Globus pallidus (tissue), 1 donor: ENCODE measurements at regions not wholly inside any gene's neighbourhood (a gene's known extent, or its start where the extent isn't known, plus 50 kb on each side); places are given as distances from the start of the nearest gene placed in this dataset.
A peak's percentile ranks its signal among the peaks of the same experiment; 100 is the strongest.

Experiments used
- DNase-seq: peaks from one replicate; pipeline ENCODE4 v3.0.0-alpha.2; 2015; ENCODE audit warnings: low spot score

DNA sequence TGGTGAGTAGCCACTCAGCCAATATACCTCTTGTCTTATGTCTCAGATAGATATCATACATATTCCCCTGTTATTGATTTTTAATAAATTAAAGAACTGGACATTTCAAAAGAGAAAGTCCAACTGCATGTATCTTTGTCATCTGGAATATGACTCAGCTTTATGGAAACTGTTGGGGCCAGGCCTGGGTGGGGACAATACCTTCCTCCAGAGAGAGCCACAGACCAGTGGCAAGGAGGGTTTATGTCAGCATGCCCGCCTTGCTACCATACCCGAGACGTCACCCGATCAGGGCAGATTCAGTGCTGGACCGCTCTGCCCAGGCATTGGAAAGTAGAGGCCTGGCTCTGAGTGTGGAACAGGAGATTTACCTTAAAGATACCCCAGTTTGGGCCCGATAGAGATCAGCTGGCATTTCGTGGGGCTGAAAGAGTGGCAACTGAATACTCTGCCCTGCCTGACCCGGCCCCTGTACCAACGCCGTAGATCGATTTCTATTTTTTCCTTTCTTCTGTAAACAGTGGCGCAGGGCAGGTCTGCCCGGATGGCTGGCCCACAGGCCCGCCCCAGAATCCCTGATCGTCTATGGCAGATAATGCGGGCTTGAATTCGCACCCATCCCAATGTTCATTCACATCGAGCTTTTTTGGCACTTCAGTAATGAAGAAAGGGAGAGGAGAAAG, 158.6 kb downstream of the SALL1 start:
- DNase-seq: no peak

DNA sequence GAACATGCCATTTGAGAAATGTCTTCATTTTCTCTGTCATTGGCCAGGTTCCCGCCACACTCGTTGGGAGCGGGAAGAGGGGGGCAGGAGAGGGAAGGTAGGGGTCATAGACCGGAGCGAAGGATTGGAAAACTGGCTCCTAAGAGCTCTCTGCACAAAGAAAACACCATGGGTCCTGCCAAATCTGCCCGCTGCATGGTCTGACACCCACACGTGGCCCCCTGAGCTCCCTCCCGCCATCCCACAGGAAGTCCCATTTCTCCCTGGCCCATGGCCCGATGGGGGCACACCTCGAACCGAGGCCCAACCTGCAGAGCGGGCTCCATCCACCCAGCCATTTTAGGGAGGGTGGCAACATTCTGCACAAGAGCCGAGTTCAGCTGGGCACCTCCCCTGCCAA, 159.6 kb downstream of the SALL1 start:
- DNase-seq: no peak

DNA sequence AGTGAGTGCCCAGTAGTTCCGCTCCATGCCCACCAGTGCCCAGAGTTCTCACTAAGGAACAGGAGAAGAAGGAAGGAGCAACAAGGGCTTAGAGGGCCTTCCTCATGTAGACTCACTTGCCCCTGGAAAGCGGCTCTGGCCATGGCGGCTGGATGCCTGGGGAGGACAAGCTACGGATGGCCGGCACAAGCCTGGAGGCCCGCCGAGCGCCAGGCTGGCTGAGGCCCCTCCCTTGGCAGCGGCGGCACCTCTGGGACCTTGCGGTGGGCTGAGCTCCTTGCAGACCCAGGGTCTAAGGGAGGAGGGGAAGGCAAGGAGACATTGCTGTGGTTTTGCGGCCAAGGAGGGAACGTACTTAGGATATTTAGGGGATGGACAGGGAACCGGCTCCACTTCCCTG, 160.1 kb downstream of the SALL1 start:
- no peak for DNase-seq

DNA sequence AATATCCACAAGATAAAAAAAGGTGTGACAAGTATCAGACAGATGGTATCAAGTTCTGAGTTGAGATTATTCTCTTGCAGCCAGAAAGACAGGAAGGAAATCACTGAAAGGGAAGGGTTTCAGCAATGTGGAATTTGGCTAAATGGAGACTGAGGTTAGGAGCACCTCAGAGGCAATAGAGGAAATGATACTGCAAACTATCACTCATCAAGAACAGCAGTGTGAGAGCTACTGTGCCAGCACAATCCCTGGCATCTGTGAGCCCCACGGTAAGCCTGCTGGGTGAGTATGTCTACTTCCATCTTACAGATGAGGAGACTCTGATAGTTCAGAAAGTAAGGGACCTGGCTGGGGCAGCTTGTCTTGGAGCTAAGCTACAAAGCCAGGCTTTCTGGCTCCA, 162.0 kb downstream of the SALL1 start:
- no peak for DNase-seq

DNA sequence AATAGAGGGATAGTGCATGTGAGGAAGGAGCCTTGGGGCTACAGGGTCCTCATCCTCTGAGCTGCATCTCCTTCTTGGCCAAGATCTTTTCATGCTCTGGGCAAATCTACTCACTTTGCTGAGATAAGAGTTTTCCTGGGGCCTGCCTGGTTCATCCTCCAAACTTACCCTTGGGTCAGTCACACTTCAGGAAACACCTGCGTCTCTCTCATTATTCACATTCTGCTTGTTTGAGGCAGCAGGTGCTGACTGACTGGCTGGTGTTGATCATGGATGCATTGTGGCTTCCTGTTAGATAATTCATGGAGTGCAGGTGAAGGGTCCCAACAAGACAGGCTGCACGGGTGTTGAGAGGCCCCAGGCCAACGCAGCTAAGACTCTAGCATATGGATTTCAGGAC, 162.6 kb downstream of the SALL1 start:
- DNase-seq: no peak

DNA sequence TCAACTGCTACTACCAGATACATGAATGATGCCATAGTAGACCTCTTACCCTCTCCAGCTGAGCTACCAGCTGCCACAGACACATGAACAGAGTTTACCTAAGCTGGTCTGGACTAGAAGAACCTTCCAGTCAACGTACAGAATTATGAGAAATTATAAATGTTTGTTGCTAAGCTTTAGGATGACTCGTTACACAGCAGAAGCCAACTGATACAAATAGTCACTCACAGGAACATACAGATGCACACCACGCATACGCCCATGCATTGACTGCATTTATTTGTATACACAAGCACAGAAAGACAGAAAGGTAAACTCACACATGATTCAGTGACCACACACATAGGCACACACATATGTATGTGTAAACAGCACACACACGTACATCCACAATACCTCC, 164.6 kb downstream of the SALL1 start:
- no peak for DNase-seq

DNA sequence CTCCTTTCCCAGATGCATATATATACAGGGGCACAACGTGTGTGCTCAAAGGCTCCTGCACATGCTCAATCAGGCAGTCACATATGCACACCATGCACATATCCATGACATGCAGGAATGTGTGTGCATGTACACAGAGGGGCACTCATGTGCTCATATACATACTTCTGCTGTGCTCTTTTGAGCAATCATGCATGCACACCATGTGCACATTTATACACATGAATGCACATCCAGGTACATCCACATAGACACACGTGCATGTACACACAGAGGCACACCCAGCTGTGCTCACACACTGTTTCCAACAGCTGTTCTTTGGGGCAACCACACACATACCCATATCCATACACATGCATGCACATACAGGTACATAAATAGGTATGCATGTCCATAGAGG, 165.3 kb downstream of the SALL1 start:
- no peak for DNase-seq

DNA sequence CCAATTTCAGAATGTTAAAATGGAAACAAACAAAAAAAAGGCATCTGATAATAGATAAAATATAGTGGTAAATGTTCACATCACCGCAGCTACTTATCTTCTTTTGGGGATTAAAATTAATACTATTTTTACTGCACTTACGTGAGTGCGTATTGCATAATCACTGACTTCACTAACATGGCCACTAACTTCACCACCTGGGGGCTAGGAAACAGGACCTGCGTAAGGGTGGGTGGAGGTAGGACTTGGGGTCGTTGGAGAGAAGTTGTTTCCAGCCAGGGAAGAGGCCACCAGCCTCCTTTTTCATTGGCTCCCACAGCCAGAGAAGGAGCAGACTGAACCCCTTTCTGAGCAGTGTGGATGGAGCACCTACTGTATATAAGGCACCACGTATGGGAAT, 166.4 kb downstream of the SALL1 start:
- DNase-seq: no peak

DNA sequence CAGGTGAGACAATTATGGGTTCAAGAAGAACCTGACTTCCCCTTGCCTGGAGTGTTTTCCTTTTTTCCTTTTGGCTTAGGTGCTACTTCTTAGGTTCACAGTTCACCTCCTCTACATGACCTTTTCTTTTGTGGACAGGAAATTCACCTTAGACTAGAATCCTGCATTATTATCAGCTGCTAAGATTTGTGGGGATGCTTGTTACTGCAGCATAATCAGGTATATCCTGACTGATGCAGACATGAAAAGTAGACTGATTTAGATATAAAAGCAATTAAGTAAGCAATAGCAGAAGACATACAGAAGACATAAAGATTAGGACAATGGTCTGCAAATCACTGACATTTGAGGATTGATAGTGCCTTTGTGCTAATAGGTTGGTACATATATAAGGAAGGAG, 168.3 kb downstream of the SALL1 start:
- DNase-seq: no peak

GRCh38 chr16:50981951-50982350, 169.1 kb downstream of the SALL1 start:
- DNase-seq: no peak

- DNase-seq: peak; percentile 16
Observed at GRCh38 chr16:50980666-50981065, 170.4 kb downstream of the SALL1 start.

- DNase-seq: no peak
Observed at GRCh38 chr16:50979806-50980620, 171.1 kb downstream of the SALL1 start.

GRCh38 chr16:50977138-50977537, 173.9 kb downstream of the SALL1 start:
- DNase-seq: no peak

- no peak for DNase-seq
Observed at GRCh38 chr16:50974438-50975036, 176.5 kb downstream of the SALL1 start.

DNA sequence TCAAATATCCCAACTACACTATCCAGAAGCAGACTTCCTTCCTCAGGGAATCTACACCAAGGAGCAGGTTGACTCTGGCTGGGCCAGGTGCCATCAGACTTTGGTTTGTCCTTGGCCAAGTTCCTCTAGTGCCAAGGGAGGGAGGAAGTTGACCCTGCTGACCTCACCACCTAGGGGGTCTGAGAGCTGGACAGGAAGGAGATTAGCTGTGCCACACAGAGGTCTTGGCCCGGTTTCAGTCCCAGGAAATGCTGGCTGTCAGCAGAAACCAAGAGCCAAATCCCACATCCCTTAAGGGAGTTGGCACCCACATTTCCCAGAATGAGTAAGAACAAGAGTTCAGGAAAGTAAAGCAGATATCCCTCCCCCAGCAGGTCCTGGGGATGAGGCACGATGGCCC, 178.2 kb downstream of the SALL1 start:
- no peak for DNase-seq

GRCh38 chr16:50970281-50970680, 180.8 kb downstream of the SALL1 start:
- DNase-seq: no peak

DNA sequence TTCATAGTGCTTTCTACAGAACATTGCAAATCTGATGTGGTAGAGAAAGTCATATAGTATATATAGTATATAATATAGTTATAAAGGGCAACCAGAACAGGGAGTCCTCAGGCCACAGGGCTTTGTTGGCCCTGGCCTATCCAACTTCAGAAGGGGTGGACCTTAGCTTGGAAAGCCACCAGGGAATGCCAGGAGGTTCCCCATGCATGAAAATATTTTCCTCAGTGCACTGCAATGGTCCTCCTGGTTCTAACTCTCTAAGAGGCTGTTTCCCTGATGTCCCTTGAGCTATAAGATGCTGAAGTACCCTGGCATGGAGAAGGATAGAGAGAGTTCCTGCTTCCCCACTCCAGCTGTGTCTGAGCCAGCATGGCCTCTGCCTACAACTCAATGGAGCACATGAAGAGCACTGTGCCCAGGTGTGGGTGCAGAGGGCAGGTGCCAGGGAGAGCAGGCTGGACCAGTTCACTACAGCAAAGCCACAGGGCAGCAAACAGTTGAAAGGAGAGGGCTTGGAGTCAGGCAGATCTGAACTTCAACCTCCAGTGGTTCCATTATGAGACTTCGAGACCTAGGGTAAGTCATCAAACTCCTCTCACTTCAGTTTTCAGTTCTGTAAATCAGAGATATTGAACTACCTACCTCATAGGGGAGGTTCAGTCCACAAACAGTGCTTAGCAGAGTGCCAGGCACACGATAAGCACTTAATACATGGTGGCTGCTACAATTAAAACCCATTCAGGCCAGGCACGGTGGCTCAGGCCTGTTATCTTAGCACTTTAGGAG, 183.1 kb downstream of the SALL1 start:
- no peak for DNase-seq

DNA sequence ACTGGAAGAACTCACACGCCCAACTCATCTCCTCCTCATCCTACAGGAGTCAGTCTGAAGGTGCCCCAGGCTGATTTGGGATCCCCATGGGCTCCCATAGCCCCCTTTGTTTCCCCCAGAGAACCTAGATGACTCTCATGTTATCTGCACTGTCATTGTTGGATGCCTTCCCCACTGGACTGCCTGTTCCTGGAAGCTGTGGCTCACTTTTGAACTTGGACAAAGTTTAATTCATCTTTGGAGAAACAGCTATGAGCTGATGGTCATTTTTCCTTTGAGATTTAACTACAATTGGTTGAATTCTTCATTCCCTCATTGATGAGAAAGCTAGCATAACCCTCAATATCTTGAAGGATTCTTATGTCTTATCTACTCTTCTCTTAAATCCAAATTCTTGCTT, 186.6 kb downstream of the SALL1 start:
- DNase-seq: no peak

DNA sequence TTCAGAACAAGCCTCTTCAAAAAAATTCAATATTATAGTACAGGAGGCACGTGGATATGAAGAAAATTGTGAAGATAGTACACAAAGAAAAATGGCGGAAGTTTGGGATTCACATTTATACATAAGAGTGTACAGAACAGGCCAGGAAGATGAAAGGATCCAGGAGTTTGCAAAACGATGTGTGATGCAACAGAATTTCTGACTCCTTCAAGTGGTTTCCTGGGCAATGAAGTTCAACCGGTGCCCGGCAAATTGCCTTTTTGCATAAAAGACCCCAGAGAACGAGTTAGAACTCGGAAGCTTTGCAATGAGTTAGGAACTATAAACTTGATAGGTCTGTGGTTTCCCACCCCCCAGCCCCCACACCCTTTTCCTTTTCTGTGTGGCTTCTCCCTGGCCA, 189.1 kb downstream of the SALL1 start:
- DNase-seq: no peak

GRCh38 chr16:50960517-50961202, 190.4 kb downstream of the SALL1 start:
- DNase-seq: no peak

GRCh38 chr16:50957056-50957455, 194.0 kb downstream of the SALL1 start:
- DNase-seq: no peak

- no peak for DNase-seq
Observed at GRCh38 chr16:50956637-50957036, 194.4 kb downstream of the SALL1 start.
